ENCODE measurements at regions not wholly inside any gene's neighbourhood (a gene's known extent, or its start where the extent isn't known, plus 50 kb on each side); places are given as distances from the start of the nearest gene placed in this dataset.

- DNase-seq (ENCODE audit: extremely low read depth, low read depth): no peak
These were observed 139.5 kb downstream of the KIF18A start for GRCh38 chr11:27968461-27968860.

- no peak for DNase-seq (ENCODE audit: extremely low read depth, low read depth)
These were observed 142.4 kb downstream of the KIF18A start for GRCh38 chr11:27965559-27965958.

- DNase-seq (ENCODE audit: extremely low read depth, low read depth): no peak
These were observed 144.6 kb downstream of the KIF18A start for GRCh38 chr11:27963370-27963769.

- DNase-seq (ENCODE audit: extremely low read depth, low read depth): no peak
These were observed 157.8 kb downstream of the KIF18A start for GRCh38 chr11:27949951-27950738.

- DNase-seq (ENCODE audit: extremely low read depth, low read depth): no peak
These were observed 162.6 kb downstream of the KIF18A start for GRCh38 chr11:27945348-27945747.

GRCh38 chr11:27938011-27938410, 169.9 kb downstream of the KIF18A start:
- DNase-seq (ENCODE audit: extremely low read depth, low read depth): no peak

- peak; percentile 58 for DNase-seq (ENCODE audit: extremely low read depth, low read depth)
These were observed 173.2 kb downstream of the KIF18A start for GRCh38 chr11:27934830-27935145.

GRCh38 chr11:27933992-27934829, 173.7 kb downstream of the KIF18A start:
- no peak for DNase-seq (ENCODE audit: extremely low read depth, low read depth)

- DNase-seq (ENCODE audit: extremely low read depth, low read depth): no peak
These were observed 176.2 kb downstream of the KIF18A start for GRCh38 chr11:27931770-27932169.

GRCh38 chr11:27930946-27931345, 177.0 kb downstream of the KIF18A start:
- DNase-seq (ENCODE audit: extremely low read depth, low read depth): no peak

- DNase-seq (ENCODE audit: extremely low read depth, low read depth): no peak
These were observed 179.1 kb downstream of the KIF18A start for GRCh38 chr11:27928809-27929208.

GRCh38 chr11:27926981-27927481, 180.9 kb downstream of the KIF18A start:
- DNase-seq (ENCODE audit: extremely low read depth, low read depth): no peak

GRCh38 chr11:27926486-27926885, 181.5 kb downstream of the KIF18A start:
- no peak for DNase-seq (ENCODE audit: extremely low read depth, low read depth)

GRCh38 chr11:27921472-27921871, 186.5 kb downstream of the KIF18A start:
- DNase-seq (ENCODE audit: extremely low read depth, low read depth): no peak

- no peak for DNase-seq (ENCODE audit: extremely low read depth, low read depth)
These were observed 191.3 kb downstream of the KIF18A start for GRCh38 chr11:27916541-27917100.

GRCh38 chr11:27914080-27914479, 193.9 kb downstream of the KIF18A start:
- no peak for DNase-seq (ENCODE audit: extremely low read depth, low read depth)

- DNase-seq (ENCODE audit: extremely low read depth, low read depth): no peak
These were observed 194.3 kb downstream of the KIF18A start for GRCh38 chr11:27913650-27914049.

GRCh38 chr11:27912916-27913315, 195.0 kb downstream of the KIF18A start:
- no peak for DNase-seq (ENCODE audit: extremely low read depth, low read depth)

- DNase-seq (ENCODE audit: extremely low read depth, low read depth): no peak
These were observed 197.6 kb downstream of the KIF18A start for GRCh38 chr11:27910186-27910931.

- DNase-seq (ENCODE audit: extremely low read depth, low read depth): no peak
These were observed 198.6 kb downstream of the KIF18A start for GRCh38 chr11:27909386-27909785.

- no peak for DNase-seq (ENCODE audit: extremely low read depth, low read depth)
These were observed 199.3 kb downstream of the KIF18A start for GRCh38 chr11:27908621-27909020.

Measured in NCI-H460 (cell line).